ENCODE measurements at regions not wholly inside any gene's neighbourhood (a gene's known extent, or its start where the extent isn't known, plus 50 kb on each side); places are given as distances from the start of the nearest gene placed in this dataset.
"Not testable (repeated sequence)": the region's sequence is repeated elsewhere in the genome, so short reads cannot be mapped to it uniquely, and the experiment has no call there.

DNA sequence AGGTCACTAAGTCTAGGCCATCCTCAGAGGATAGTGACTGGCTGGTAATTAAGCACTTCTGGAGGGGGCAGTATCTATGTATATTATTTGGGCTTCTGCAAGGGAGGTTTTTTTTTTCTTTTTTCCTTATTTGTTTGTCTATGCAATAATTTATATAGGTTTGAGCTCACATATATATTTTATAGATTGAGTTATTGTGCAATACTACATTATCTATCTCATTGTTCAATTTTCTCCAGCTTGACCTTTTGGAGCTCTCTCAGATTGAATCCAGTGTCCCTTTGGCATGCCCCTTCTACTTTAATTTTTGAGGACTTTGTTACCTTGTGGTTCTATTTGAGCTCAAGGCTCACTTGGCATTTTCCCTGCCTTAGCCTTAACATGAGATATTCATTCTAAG is 852.1 kb downstream of the KCNT2 start:
- DNase-seq (ENCODE audit: low spot score), result no peak
- FAIRE-seq, result no peak

DNA sequence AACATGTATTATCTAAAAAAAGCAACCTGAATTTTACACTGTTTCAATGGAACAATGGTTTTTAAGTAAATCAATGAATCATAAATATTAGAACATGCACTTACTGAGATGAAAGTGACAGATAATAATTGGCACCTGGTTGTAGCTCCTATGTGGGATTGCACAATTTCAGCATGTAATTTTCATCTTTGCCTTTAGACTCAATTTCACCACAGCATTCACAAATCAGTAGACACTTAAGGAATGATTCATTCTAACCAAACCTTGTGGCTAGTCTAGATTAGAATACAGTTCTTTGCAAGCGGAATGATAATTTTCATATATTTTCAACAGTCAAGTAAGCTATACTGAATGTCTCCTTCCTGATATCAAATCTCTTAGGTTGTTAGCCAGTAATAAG is 853.4 kb downstream of the KCNT2 start:
- FAIRE-seq, result no peak
- DNase-seq (ENCODE audit: low spot score), result no peak

DNA sequence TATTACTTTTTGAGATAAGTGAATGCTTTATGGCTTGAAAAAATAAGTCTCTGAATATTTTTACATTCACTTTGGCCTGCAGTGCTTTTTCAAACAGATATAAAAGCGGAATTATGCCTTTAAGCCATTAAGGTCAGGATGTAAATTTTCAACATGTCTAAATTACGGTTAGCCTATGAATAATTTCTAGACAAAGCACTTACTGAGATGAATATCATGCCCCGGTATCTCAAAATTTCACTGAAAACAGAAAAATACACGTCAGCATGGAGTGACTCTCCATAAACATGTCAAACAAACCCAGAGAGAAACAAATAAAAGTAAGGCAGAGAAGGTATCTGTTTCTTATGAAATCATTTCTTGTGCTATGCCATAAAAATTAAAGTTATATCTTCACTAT is 853.9 kb downstream of the KCNT2 start:
- FAIRE-seq (no peak), DNase-seq (ENCODE audit: low spot score) (no peak)

DNA sequence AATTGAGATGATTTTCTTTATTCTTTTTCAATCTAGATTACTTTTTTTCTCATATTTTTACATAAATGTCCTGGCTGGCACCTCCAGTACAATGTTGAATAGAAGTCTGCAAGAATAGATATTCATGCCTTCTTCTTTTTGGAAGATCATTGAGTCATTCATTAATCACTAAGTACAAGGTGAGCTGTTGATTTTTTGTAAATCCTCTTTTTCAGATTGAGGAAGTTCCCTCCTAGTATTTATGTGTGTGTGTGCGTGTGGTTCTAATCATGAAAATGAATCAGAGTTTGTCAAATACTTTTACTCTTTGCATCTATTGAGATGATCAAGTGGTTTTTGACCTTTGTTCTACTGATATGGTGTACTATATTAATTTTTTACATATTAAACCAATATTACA is 859.3 kb downstream of the KCNT2 start:
- DNase-seq (ENCODE audit: low spot score) (no peak), FAIRE-seq (no peak)

DNA sequence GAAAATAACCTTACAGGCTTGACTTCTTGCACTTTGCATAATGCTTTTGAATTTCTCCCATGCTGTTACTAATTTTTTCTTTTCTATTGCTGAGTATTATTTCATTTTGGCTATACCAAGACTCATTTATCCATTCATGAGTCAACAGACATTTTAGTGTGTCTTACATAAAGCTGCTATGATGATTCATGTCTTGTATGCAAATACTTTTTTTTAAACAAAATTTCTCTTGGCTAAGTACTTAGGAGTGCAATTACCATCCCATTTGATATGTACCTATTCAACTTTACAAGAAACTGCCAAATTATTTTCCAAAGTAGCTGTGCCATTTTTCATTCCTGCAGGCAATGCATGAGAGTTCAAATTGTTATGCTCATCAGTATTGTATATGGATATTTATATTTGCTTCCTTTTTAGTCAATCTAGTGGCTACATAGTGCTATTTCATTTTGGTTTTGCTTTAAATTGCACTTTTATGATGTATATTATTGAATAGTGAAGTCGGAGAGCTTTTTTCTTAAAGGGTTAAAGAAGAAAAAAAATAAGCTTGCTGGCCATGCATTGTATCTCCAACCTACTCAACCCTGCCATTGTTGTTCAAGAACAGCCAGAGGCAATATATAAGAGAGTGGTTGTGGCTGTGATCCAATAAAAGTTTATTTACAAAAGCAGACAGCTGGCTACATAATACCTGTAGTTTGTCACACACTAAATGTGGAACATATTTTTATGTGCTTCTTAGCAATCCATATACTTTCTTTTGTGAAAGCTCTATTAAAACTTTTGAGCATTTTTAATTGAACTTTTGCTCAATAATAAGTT is 862.8 kb downstream of the KCNT2 start:
- DNase-seq (ENCODE audit: low spot score) (no peak), FAIRE-seq (no peak)

DNA sequence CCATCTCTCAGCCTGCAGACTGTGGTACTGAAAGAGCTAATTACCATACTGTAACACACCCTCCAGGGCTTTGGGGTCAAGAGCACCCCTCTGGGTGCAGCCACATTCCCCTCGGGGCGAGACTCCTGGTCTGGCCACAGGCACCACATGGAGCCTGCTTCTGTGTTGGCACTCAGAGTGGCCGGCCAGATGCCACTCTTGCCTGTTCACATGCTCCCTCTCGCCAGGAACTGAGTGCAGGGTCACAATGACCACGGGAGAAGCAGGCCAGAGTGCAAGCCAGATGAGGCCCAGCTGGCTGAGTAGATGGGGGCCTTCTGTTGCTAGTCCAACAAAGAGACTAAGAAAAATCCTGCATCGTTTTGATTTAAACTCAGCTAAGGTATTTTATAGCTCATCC is 864.0 kb downstream of the KCNT2 start:
- DNase-seq (ENCODE audit: low spot score) (no peak), FAIRE-seq (no peak)

DNA sequence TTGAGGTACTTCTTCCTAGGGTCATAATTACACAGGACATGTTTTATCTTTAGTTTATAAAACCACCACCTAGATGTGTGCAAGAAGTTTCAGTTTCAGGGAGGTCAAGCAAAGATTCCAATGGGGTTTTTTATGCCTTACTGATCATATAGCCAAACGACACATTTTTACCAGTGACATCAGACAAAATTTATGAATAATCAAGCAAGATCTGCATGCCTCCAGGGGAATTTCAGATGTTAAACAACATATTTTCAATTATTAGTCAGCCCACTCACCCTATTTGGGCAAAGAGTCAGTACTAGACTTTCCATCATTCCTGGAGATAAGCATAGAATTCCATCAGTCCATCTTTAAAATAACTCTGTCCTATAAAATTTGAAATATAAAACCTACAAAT is 867.4 kb downstream of the KCNT2 start:
- DNase-seq (ENCODE audit: low spot score), result no peak
- no peak for FAIRE-seq

DNA sequence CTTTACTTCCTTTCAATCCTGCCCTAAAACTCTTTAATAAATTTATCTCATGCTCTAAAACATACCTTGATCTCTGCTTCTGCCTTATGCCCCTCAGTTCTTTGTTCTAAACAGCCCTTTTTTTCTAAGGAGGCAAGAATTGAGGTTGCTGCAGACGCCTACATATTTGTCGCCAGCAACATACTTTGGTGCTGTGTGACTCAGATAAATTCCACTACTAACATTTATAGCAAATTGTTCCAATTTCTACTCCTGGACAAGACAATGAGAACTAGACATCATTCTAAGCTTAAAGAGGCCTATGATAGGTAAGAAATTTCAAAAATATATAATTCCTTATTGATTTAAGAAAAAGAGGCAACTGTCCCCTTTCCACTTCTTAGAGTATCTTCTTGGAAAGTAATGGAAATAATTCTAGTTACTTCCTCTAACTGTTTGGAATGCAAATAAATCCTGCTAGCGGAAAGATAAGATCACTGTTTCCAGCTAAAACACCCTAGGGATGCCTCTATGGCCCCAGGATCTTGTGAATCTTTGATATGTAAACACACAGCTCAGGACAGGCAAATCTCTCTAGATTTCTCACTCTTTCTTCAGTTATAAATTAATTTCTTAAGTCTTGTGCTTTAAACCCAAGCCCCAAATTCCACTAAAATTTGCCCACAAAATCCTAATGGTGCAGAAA is 869.1 kb downstream of the KCNT2 start:
- no peak for FAIRE-seq

DNA sequence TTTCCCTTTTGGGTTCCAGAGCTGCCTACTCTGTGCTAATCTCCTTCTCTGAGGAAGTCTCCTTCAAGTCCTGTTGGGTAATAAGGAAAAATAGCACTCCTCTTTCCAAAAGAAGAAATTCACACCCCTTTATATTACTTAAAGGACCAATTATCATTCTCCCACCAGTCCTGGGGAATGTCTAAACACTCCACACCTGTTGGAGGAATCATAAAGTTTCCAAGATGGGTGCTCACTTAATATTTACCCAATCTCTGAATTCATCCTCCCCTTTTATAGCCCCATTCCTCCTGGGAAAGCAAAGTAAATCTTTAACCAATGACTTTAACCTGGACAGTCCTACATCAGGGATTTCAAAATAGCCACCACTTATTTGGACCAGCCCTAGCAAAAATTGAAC is 873.1 kb downstream of the KCNT2 start:
- no peak for FAIRE-seq

More for the DNA sequence above, 869.1 kb downstream of the KCNT2 start:
- no peak for DNase-seq (ENCODE audit: low spot score)

DNA sequence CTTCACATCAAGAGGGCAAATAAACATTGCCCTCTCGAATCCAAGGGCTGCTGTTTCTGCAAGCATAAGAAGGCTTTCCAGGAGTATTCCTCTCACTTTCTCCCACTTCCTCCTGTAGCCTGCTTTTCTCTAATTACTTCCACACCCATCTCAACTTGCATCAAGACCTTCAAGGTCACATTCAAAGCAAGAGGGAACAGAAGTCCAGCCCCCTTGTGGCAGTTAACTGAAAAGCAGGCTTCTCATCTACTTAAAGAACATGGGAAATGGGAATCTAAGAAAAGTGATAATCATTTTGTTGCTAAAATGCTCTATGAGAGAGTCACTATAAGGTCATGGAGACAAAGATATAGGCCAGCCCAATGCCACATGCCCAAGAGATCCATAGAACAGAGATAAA is 874.4 kb downstream of the KCNT2 start:
- FAIRE-seq (no peak), DNase-seq (ENCODE audit: low spot score) (no peak)

More for the DNA sequence above, 873.1 kb downstream of the KCNT2 start:
- no peak for DNase-seq (ENCODE audit: low spot score)

DNA sequence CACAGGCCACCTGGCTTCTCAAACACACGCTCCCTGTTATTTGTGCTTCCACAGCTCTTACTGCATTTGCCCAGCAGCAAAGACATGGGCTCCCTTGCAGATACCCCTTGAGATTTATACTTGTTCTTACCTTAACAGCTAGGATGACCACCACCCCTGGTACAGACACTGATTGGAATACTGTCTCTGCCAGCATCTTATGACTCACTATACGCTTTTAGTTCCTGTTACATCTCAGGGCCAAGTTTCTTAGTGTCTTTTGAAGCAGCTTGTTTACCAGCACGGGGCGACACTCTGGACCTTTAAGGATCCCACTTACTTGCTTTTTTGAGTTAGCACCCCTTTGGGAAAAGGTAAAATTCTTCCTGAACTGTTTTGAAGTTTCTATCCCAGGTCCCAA is 874.8 kb downstream of the KCNT2 start:
- FAIRE-seq (no peak), DNase-seq (ENCODE audit: low spot score) (no peak)

DNA sequence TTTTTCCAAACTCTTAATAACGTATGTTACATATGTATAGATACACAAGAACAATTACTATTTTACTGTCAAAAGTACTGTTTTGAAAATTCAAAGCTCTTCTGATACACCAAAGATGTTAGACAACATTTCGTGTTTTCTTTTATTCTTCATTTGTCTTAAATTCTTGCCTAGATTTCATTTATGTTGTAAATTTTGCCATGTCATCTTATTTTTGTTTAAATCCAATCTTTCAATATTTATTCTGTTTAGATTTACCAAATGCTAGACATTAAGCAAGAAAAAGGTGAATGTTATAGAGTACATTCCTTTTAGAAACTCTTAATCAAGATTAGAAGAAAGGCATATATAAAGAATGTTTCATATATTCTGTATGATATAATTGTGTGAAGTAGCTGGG is 876.9 kb downstream of the KCNT2 start:
- FAIRE-seq, result peak; percentile 10
- no peak for DNase-seq (ENCODE audit: low spot score)

DNA sequence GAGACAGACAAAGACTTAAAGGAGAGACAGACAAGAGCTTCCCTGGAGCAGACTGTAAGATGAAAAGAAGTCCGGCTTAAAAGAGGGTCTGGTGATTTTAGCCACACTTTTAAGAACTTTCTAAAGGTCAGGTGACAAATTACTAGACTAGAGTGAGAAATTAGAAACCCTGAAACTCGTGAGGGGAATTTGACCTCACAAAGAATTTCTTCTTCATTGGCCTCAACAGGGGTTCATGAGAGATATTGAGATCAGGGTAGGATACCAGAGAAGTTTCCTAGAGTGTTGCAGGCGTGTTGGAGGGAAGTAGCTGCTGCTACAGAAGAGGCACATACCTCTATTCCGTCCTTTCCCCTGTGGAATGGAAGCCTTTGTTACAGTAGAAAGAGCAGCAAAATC is 884.4 kb downstream of the KCNT2 start:
- FAIRE-seq (no peak), DNase-seq (ENCODE audit: low spot score) (no peak)

DNA sequence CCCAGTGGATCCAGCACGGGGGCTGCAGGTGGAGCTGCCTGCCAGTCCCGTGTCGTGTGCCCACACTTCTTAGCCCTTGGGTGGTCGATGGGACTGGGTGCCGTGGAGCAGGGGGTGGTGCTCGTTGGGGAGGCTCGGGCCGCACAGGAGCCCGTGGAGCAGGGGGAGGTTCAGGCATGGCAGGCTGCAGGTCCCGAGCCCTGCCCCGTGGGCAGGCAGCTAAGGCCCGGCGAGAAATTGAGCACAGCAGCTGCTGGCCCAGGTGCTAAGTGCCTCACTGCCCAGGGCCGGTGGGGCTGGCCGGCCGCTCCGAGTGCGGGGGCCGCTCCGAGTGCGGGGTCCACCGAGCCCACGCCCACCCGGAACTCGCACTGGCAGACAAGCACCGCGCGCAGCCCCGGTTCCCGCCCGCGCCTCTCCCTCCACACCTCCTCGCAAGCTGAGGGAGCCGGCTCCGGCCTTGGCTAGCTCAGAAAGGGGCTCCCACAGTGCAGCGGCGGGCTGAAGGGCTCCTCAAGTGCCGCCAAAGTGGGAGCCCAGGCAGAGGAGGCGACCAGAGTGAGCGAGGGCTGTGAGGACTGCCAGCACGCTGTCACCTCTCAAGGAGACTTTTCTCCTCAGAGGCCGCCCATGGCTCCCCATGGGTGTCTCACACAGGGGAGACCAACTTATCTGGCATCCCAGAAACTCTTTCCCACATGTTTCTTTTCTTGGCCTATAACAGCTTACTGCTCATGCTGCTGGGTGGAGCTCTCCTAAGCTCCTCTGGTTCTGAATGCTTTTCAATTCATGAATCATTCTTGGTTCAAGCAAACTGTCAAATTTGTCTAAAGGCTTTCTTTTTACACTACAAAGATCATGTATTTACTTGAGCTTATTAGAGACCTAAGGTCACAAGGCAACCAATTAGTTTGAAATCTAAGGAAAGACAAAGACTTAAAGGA is 885.1 kb downstream of the KCNT2 start:
- FAIRE-seq; DNase-seq (ENCODE audit: low spot score): not testable (repeated sequence)

DNA sequence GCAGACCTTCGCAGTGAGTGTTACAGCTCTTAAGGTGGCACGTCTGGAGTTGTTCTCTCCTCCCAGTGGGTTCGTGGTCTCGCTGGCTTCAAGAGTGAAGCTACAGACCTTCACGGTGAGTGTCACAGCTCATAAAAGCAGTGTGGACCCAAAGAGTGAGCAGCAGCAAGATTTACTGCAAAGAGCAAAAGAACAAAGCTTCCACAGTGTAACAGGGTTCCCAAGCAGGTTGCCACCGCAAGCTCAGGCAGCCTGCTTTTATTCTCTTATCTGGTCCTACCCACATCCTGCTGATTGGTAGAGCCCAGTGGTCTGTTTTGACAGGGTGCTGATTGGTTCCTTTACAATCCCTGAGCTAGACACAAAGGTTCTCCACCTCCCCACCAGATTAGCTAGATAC is 886.1 kb downstream of the KCNT2 start:
- FAIRE-seq; DNase-seq (ENCODE audit: low spot score): not testable (repeated sequence)

DNA sequence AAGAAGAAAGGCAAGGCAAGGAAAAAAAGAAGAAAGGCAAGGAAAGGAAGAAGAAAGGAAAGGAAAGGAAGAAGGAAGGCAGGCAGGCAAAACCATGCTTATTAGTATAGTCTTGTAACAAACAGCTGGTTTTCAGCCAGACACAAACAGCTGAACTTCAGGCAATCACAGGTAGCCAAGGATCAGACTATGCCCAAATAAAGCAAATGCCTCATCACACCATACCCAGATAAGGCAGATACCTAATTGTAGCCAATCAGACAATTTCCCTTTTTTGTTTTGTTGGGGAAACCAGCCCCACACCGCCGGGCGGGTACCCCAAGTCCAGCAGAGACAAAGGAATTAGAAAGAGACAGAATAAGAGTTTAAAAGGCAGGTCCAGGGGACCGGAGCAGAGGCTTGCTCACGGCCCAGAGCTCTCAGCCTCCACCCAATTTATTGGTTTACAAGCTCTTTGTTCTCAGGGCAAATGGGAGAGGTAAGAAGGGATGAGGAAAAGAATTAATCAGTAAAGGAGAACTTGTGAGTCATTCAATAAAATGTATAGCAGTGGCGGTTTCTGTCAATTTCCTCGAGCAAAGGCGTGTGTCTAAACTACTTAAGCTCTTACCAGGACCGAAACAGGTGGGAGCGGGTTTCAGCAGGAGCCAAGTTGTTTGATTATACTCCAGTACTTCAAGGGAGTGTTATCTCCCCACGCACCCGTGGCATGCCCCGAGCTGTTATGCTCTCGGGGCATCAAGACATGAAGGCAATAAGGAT is 886.8 kb downstream of the KCNT2 start:
- no peak for FAIRE-seq

DNA sequence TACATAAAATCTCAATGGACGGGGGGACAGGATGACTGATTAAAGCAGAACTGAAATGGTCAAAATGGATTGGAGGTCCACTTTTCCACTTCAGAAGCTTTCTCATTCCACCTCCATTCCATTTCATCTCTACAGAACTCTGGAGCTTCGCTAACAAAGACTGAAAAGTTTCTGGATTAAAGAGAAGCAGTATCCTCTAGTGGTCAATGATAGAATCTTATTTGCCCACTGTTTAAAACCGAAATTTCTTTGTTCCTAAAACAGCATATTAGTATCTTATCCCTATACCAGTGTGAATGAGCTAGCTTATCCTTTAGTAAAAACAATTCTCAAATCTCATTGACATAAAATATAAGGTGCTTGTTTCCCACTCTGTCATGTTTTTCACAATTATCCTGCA is 890.6 kb downstream of the KCNT2 start:
- FAIRE-seq, result no peak
- peak; percentile 29 for DNase-seq (ENCODE audit: low spot score)

More for the DNA sequence above, 886.8 kb downstream of the KCNT2 start:
- no peak for DNase-seq (ENCODE audit: low spot score)

DNA sequence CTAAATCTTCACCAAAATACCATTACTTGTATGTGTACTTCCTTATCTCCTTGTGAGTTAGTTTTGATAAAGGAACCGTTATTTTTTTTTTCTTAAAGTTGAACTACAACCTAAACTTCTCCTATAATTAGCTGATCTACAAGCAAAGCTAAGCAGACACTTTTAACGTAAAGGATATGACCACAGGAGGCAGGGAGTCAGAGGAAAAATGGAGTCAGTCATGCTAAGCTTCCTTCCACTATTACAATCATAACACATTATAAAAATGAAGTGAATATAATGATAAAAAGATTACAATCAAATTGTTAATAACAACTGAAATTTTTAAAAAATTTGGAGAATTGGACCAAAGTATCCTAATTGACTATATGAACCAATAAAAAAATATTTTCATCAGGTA is 892.6 kb downstream of the KCNT2 start:
- peak; percentile 44 for FAIRE-seq
- DNase-seq (ENCODE audit: low spot score), result no peak

DNA sequence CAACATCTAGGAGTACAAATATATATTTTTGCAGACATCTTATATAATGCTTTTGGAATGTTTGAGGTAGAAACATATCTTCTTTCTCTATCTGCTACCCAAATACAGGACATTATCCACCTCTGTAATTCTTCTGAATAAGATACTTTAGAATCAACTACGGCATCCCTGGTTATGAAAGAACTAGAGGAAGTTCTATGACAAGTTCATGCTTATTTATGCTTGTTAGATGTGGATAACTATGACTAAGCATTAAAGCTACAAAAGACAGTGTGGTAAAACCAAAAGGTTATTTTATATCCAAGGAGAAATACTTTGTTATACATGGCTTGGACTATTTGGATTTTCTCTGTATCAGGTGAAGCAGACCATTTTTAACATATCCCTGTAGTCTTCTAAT is 894.0 kb downstream of the KCNT2 start:
- FAIRE-seq, result no peak
- no peak for DNase-seq (ENCODE audit: low spot score)

DNA sequence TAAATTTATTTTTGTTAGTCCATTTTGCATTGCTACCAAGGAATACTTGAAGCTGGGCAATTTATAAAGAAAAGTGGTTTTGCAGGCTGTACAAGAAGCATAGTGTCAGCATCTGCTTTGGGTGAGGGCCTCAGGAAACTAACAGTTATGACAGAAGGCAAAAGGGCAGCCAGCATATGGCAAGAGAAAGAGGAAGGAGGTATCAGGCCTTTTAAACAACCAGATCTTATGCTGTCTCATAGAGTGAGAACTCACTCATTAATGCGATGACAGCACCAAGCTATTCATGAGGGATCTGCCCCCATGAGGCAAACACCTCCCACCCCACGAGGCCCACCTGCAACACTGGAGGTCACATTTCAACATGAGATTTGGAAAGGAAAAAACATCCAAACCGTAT is 898.4 kb downstream of the KCNT2 start:
- DNase-seq (ENCODE audit: low spot score) (no peak), FAIRE-seq (no peak)

DNA sequence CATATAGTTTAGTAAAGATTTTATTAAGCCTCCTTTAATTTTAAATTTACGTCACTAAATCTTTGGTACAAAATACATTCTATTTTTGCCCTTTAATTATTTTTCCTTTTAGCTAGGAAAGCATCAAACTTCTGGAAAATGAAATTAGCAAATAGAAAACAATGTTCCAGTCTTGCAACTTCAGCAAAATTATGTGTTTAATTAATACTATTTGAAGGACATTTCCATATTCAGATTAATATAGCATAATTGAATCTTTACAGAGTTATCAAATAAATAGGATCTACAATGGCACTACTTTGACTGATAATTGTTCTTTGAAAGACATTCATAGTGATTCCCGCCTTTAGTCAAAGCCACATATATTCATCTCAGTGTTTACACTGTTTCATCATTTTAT is 904.2 kb downstream of the KCNT2 start:
- no peak for DNase-seq (ENCODE audit: low spot score)
- FAIRE-seq, result no peak

Data from RCC 7860 (cell line).